HG02981 (cell line): ENCODE measurements at regions not wholly inside any gene's neighbourhood (a gene's known extent, or its start where the extent isn't known, plus 50 kb on each side); places are given as distances from the start of the nearest gene placed in this dataset.

Experiments used
- ATAC-seq: cut with Tn5 transposase; IDR thresholded peaks from one replicate; pipeline ENCODE4 v1.9.1; 2021; ENCODE audit warnings: mild to moderate bottlenecking, moderate library complexity; ENCODE audit not compliant: unreplicated experiment

GRCh38 chr13:34401696-34402095, 540.4 kb upstream of the NBEA start:
- no peak for ATAC-seq

GRCh38 chr13:34405410-34406181, 536.5 kb upstream of the NBEA start:
- ATAC-seq: no peak

GRCh38 chr13:34408640-34409039, 533.4 kb upstream of the NBEA start:
- no peak for ATAC-seq

- no peak for ATAC-seq
These were observed 532.4 kb upstream of the NBEA start for GRCh38 chr13:34409496-34410182.

GRCh38 chr13:34410678-34411077, 531.4 kb upstream of the NBEA start:
- no peak for ATAC-seq

GRCh38 chr13:34411177-34411576, 530.9 kb upstream of the NBEA start:
- no peak for ATAC-seq

- ATAC-seq: no peak
These were observed 530.2 kb upstream of the NBEA start for GRCh38 chr13:34411894-34412293.

GRCh38 chr13:34412295-34412694, 529.8 kb upstream of the NBEA start:
- ATAC-seq: no peak

- ATAC-seq: no peak
These were observed 529.2 kb upstream of the NBEA start for GRCh38 chr13:34412817-34413375.

- no peak for ATAC-seq
These were observed 528.4 kb upstream of the NBEA start for GRCh38 chr13:34413538-34414210.

GRCh38 chr13:34414616-34415015, 527.5 kb upstream of the NBEA start:
- no peak for ATAC-seq

- ATAC-seq: no peak
These were observed 525.1 kb upstream of the NBEA start for GRCh38 chr13:34416971-34417380.

- no peak for ATAC-seq
These were observed 524.2 kb upstream of the NBEA start for GRCh38 chr13:34417896-34418295.

GRCh38 chr13:34419025-34419424, 523.0 kb upstream of the NBEA start:
- ATAC-seq: no peak

GRCh38 chr13:34419755-34420154, 522.3 kb upstream of the NBEA start:
- no peak for ATAC-seq

GRCh38 chr13:34420702-34421346, 521.2 kb upstream of the NBEA start:
- no peak for ATAC-seq

GRCh38 chr13:34421347-34421719, 520.7 kb upstream of the NBEA start:
- no peak for ATAC-seq

GRCh38 chr13:34421858-34422475, 520.1 kb upstream of the NBEA start:
- no peak for ATAC-seq

- no peak for ATAC-seq
These were observed 519.1 kb upstream of the NBEA start for GRCh38 chr13:34422956-34423355.

- ATAC-seq: no peak
These were observed 516.6 kb upstream of the NBEA start for GRCh38 chr13:34425327-34425949.
